ENCODE measurements at regions not wholly inside any gene's neighbourhood (a gene's known extent, or its start where the extent isn't known, plus 50 kb on each side); places are given as distances from the start of the nearest gene placed in this dataset.

DNA sequence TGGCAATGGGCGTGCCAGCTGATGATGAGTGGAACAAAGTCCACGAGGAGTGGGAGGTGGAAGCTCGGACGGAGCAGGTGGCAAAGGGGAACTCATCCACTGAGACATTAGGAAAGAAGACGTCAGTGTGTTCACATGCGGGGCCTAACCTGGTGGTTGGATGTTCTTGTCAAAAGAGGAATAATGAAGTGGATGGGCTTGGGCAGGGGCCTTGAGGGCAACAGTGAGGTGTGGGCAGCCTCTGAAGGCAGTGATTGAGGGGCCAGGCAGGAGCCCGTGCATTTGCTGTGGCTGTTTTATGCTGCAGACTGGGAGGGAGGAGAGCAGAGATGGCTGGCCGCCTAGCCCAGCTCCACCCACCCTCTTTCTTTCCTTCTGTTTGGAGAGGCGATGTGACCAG lies 74.5 kb downstream of the LRRC30 start (continued):
- TF ChIP-seq, protein P1, sequence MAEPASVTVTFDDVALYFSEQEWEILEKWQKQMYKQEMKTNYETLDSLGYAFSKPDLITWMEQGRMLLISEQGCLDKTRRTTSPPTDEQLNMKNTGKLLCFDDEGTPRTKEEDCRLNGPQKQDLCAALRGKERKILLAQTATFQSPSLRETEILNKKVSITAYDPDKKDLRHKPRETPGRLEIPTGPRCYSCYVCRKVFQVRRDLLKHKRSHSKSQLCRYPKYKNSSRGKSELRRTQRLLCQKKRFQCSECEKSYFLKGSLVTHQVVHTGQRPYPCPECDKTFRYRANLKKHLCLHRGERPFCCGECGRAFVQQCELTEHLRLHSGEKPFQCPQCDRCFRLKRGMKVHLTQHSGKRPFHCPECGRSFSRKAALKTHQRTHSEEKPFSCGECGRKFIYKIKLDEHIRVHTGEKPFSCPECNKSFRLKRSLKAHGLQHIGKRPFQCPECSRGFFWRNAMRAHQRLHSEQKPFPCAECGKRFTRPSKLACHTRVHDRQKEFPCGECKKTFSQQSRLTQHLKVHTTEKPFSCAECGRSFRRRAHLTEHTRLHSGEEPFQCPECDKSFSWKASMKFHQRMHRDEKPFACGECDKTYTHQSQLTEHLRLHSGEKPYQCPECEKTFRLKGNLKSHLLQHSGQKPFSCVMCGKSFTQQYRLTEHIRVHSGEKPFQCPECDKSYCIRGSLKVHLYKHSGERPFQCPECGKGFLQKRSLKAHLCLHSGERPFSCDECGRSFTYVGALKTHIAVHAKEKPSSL (CRISPR knock-in tag; conservative IDR thresholded peaks at IDR 0.05), result no peak
- TF ChIP-seq, protein P2, sequence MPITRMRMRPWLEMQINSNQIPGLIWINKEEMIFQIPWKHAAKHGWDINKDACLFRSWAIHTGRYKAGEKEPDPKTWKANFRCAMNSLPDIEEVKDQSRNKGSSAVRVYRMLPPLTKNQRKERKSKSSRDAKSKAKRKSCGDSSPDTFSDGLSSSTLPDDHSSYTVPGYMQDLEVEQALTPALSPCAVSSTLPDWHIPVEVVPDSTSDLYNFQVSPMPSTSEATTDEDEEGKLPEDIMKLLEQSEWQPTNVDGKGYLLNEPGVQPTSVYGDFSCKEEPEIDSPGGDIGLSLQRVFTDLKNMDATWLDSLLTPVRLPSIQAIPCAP (CRISPR knock-in tag; IDR thresholded peaks at IDR 0.05), result no peak
- TF ChIP-seq ZBTB21 (CRISPR knock-in tag; IDR thresholded peaks at IDR 0.05; ENCODE audit: borderline replicate concordance) (no peak), ZNF416 (CRISPR knock-in tag; IDR thresholded peaks at IDR 0.05) (no peak)

DNA sequence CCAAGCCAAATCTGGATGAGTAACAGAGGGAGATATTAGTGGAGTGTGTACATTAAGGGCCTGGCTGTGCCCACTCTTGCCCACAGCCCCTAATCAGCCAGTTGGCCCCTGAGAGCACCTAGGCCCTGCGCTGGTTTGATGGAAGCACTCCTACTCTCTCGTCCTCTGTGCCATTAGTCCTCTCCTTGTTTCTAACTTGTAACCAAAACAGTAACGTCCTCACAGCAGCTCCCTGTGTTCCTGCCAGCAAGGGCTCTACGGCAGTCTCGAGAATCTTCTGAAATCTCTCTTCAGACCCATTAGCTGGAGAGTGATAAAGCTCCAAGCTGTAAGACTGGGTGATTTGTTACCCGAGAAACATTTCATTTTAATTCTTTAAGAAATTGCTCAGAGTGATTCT lies 76.1 kb downstream of the LRRC30 start:
- ATAC-seq (no peak), DNase-seq (ENCODE audit: low spot score) (no peak)
- POLR2A ChIA-PET, result interaction anchor here (0.6 kb wide), 1 partner anchor 107 kb away, joined by 3 read pairs; no protein-coding TSS in a partner anchor
- no peak overlapping the region for H3K4me3 Mint-ChIP-seq
- TF ChIP-seq NFYB (CRISPR knock-in tag; conservative IDR thresholded peaks at IDR 0.05; ENCODE audit: low read depth) (no peak), NFE2L1 (CRISPR knock-in tag; IDR thresholded peaks at IDR 0.05) (no peak), ZBTB21 (CRISPR knock-in tag; IDR thresholded peaks at IDR 0.05; ENCODE audit: borderline replicate concordance) (no peak)
- TF ChIP-seq, protein P3, sequence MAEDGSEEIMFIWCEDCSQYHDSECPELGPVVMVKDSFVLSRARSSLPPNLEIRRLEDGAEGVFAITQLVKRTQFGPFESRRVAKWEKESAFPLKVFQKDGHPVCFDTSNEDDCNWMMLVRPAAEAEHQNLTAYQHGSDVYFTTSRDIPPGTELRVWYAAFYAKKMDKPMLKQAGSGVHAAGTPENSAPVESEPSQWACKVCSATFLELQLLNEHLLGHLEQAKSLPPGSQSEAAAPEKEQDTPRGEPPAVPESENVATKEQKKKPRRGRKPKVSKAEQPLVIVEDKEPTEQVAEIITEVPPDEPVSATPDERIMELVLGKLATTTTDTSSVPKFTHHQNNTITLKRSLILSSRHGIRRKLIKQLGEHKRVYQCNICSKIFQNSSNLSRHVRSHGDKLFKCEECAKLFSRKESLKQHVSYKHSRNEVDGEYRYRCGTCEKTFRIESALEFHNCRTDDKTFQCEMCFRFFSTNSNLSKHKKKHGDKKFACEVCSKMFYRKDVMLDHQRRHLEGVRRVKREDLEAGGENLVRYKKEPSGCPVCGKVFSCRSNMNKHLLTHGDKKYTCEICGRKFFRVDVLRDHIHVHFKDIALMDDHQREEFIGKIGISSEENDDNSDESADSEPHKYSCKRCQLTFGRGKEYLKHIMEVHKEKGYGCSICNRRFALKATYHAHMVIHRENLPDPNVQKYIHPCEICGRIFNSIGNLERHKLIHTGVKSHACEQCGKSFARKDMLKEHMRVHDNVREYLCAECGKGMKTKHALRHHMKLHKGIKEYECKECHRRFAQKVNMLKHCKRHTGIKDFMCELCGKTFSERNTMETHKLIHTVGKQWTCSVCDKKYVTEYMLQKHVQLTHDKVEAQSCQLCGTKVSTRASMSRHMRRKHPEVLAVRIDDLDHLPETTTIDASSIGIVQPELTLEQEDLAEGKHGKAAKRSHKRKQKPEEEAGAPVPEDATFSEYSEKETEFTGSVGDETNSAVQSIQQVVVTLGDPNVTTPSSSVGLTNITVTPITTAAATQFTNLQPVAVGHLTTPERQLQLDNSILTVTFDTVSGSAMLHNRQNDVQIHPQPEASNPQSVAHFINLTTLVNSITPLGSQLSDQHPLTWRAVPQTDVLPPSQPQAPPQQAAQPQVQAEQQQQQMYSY (CRISPR knock-in tag; IDR thresholded peaks at IDR 0.05), result no peak
- TF ChIP-seq, protein P4, sequence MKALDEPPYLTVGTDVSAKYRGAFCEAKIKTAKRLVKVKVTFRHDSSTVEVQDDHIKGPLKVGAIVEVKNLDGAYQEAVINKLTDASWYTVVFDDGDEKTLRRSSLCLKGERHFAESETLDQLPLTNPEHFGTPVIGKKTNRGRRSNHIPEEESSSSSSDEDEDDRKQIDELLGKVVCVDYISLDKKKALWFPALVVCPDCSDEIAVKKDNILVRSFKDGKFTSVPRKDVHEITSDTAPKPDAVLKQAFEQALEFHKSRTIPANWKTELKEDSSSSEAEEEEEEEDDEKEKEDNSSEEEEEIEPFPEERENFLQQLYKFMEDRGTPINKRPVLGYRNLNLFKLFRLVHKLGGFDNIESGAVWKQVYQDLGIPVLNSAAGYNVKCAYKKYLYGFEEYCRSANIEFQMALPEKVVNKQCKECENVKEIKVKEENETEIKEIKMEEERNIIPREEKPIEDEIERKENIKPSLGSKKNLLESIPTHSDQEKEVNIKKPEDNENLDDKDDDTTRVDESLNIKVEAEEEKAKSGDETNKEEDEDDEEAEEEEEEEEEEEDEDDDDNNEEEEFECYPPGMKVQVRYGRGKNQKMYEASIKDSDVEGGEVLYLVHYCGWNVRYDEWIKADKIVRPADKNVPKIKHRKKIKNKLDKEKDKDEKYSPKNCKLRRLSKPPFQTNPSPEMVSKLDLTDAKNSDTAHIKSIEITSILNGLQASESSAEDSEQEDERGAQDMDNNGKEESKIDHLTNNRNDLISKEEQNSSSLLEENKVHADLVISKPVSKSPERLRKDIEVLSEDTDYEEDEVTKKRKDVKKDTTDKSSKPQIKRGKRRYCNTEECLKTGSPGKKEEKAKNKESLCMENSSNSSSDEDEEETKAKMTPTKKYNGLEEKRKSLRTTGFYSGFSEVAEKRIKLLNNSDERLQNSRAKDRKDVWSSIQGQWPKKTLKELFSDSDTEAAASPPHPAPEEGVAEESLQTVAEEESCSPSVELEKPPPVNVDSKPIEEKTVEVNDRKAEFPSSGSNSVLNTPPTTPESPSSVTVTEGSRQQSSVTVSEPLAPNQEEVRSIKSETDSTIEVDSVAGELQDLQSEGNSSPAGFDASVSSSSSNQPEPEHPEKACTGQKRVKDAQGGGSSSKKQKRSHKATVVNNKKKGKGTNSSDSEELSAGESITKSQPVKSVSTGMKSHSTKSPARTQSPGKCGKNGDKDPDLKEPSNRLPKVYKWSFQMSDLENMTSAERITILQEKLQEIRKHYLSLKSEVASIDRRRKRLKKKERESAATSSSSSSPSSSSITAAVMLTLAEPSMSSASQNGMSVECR (CRISPR knock-in tag; IDR thresholded peaks at IDR 0.05; ENCODE audit: borderline replicate concordance), result no peak
- TF ChIP-seq, protein P5, sequence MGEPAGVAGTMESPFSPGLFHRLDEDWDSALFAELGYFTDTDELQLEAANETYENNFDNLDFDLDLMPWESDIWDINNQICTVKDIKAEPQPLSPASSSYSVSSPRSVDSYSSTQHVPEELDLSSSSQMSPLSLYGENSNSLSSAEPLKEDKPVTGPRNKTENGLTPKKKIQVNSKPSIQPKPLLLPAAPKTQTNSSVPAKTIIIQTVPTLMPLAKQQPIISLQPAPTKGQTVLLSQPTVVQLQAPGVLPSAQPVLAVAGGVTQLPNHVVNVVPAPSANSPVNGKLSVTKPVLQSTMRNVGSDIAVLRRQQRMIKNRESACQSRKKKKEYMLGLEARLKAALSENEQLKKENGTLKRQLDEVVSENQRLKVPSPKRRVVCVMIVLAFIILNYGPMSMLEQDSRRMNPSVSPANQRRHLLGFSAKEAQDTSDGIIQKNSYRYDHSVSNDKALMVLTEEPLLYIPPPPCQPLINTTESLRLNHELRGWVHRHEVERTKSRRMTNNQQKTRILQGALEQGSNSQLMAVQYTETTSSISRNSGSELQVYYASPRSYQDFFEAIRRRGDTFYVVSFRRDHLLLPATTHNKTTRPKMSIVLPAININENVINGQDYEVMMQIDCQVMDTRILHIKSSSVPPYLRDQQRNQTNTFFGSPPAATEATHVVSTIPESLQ (CRISPR knock-in tag; IDR thresholded peaks at IDR 0.05), result no peak
- no peak overlapping the region for H3K27ac Mint-ChIP-seq
- CTCF ChIA-PET, result no interaction called here
- no peaks in the 10 kb centered on the region for H3K4me1 Mint-ChIP-seq
- no peaks in the 10 kb centered on the region for H3K36me3 Mint-ChIP-seq
- no peaks in the 10 kb centered on the region for H3K27me3 Mint-ChIP-seq (ENCODE audit: low read depth)
- no peaks in the 10 kb centered on the region for H3K9me3 Mint-ChIP-seq

DNA sequence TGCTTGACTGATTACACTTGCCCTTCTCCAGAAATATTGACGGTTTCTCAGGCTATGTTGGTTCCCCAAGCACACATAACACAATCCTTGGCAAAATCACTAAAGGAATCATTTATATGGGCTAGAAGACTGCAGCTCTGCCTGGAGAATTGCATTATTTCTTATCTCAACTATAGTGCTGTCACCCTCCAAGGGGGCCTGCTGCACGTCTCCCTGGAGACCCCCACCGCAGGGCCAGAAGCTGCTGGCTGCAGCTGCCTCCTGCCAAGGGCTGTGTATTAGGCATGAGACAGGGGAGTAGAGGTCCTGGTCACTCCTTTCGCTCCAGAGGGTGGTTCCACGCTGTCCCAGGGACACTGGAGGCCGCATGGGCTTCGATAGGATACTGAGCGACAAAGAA lies 76.6 kb downstream of the LRRC30 start:
- Mint-ChIP-seq H3K4me1 (no peaks in the 10 kb centered on the region), H3K36me3 (no peaks in the 10 kb centered on the region), H3K27me3 (ENCODE audit: low read depth) (no peaks in the 10 kb centered on the region), H3K4me3 (no peak overlapping the region), H3K9me3 (no peaks in the 10 kb centered on the region), H3K27ac (no peak overlapping the region)
- ATAC-seq (no peak), DNase-seq (ENCODE audit: low spot score) (no peak)
- ChIA-PET POLR2A (no interaction called here), CTCF (no interaction called here)
- TF ChIP-seq GTF2I (CRISPR knock-in tag; conservative IDR thresholded peaks at IDR 0.05) (no peak), SMAD4 (CRISPR knock-in tag; IDR thresholded peaks at IDR 0.05) (no peak), MYBL2 (CRISPR knock-in tag; IDR thresholded peaks at IDR 0.05) (no peak), SOX15 (CRISPR knock-in tag; IDR thresholded peaks at IDR 0.05) (no peak), IRF2 (CRISPR knock-in tag; IDR thresholded peaks at IDR 0.05; ENCODE audit: borderline replicate concordance, low read depth) (no peak)
- TF ChIP-seq, protein P6, sequence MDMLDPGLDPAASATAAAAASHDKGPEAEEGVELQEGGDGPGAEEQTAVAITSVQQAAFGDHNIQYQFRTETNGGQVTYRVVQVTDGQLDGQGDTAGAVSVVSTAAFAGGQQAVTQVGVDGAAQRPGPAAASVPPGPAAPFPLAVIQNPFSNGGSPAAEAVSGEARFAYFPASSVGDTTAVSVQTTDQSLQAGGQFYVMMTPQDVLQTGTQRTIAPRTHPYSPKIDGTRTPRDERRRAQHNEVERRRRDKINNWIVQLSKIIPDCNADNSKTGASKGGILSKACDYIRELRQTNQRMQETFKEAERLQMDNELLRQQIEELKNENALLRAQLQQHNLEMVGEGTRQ (CRISPR knock-in tag; IDR thresholded peaks at IDR 0.05), result no peak
- TF ChIP-seq, protein P7, sequence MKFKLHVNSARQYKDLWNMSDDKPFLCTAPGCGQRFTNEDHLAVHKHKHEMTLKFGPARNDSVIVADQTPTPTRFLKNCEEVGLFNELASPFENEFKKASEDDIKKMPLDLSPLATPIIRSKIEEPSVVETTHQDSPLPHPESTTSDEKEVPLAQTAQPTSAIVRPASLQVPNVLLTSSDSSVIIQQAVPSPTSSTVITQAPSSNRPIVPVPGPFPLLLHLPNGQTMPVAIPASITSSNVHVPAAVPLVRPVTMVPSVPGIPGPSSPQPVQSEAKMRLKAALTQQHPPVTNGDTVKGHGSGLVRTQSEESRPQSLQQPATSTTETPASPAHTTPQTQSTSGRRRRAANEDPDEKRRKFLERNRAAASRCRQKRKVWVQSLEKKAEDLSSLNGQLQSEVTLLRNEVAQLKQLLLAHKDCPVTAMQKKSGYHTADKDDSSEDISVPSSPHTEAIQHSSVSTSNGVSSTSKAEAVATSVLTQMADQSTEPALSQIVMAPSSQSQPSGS (CRISPR knock-in tag; IDR thresholded peaks at IDR 0.05; ENCODE audit: borderline replicate concordance, low read depth), result no peak
- TF ChIP-seq, protein P8, sequence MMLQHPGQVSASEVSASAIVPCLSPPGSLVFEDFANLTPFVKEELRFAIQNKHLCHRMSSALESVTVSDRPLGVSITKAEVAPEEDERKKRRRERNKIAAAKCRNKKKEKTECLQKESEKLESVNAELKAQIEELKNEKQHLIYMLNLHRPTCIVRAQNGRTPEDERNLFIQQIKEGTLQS (CRISPR knock-in tag; conservative IDR thresholded peaks at IDR 0.05), result no peak
